RWPE2 (cell line): ENCODE measurements at regions not wholly inside any gene's neighbourhood (a gene's known extent, or its start where the extent isn't known, plus 50 kb on each side); places are given as distances from the start of the nearest gene placed in this dataset.

Experiments used
- ATAC-seq: fragments of 200-7000 bp; cut with Tn5 transposase; 3 replicates; pipeline ENCODE4 v1.9.1; 2021; ENCODE audit warnings: low read depth
- DNase-seq: peaks from one replicate; pipeline ENCODE4 v3.0.0-alpha.2; 2020; ENCODE audit warnings: low spot score
- H3K27ac ChIP-seq: fragments of 450-650 bp; 2 replicates; pipeline ENCODE4 v1.5.1; 2017; ENCODE audit warnings: mild to moderate bottlenecking; ENCODE audit not compliant: poor library complexity, severe bottlenecking
- H3K27me3 ChIP-seq: fragments of 250-450 bp; sonication (Bioruptor Pico); 2 replicates; pipeline ENCODE4 v1.5.1; 2021; ENCODE audit warnings: mild to moderate bottlenecking, moderate library complexity; ENCODE audit not compliant: insufficient read depth, poor library complexity, severe bottlenecking
- H3K36me3 ChIP-seq: fragments of 250-450 bp; sonication (Bioruptor Pico); 2 replicates; pipeline ENCODE4 v1.5.1; 2020; ENCODE audit warnings: low read depth, mild to moderate bottlenecking, moderate library complexity
- H3K4me1 ChIP-seq: fragments of 250-450 bp; sonication (Bioruptor Pico); 2 replicates; pipeline ENCODE4 v1.5.1; 2021; ENCODE audit warnings: mild to moderate bottlenecking, moderate library complexity; ENCODE audit not compliant: insufficient read depth, poor library complexity, severe bottlenecking
- H3K4me3 ChIP-seq: fragments of 250-450 bp; sonication (Bioruptor Pico); 2 replicates; pipeline ENCODE4 v1.5.1; 2021; ENCODE audit warnings: mild to moderate bottlenecking, moderate library complexity; ENCODE audit not compliant: severe bottlenecking
- H3K9me3 ChIP-seq: fragments of 250-450 bp; sonication (Bioruptor Pico); 2 replicates; pipeline ENCODE4 v1.5.1; 2021; ENCODE audit warnings: mild to moderate bottlenecking, moderate library complexity; ENCODE audit not compliant: severe bottlenecking
- TF ChIP-seq, protein P1 (sequence below): fragments of 450-650 bp; IDR thresholded peaks from one replicate; pipeline ENCODE4 v1.5.1; 2017; ENCODE audit warnings: mild to moderate bottlenecking, moderate library complexity; ENCODE audit not compliant: poor library complexity, severe bottlenecking

DNA sequence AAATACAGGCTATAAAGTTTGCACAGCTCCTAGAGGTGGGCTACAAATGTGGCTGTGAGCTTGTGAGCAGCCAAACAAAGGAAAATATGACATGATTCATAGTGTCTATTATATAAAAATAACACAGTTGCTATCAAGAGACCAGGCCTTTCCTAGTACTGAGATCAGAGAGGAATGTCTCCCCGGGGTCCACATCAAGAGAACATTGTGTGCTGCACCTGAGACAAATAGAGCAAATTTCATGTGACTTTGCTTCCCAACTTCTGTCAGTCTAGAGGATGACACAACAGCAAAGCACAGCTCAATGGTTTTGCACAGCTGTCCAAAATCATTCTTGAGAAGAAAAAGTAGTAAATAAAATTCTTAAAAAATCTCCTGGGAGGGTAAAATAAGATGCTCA is 297.5 kb upstream of the PRKD1 start:
- ATAC-seq: no peak
- no peak overlapping the region for H3K27ac ChIP-seq
- DNase-seq: no peak

DNA sequence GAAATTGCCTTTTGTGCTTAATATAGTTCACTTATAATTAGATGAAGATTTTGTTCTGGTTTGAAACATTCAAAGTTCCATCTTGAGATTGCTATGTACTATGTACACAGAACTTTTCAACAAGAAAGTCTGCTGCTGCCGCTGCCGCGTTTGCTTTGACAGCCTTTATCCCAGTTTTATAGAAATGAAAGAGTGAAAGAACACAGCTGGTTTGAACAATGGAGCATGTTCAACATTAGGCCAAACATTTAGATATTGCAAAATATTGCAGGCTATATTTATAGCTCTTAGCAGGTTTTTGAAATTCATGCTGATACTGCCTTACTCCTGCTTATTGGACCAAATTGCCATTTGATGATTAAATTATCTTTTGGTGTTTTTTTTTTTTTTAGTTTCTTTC is 299.8 kb upstream of the PRKD1 start:
- ATAC-seq (no peak), DNase-seq (no peak)
- H3K4me1 ChIP-seq: peaks cover 36% of the 10 kb centered on the region
- H3K27me3 ChIP-seq: no peaks in the 10 kb centered on the region
- H3K9me3 ChIP-seq: no peaks in the 10 kb centered on the region
- H3K4me3 ChIP-seq: no peak overlapping the region
- peak overlapping the region; percentile 3 for H3K27ac ChIP-seq
- TF ChIP-seq, protein P1, sequence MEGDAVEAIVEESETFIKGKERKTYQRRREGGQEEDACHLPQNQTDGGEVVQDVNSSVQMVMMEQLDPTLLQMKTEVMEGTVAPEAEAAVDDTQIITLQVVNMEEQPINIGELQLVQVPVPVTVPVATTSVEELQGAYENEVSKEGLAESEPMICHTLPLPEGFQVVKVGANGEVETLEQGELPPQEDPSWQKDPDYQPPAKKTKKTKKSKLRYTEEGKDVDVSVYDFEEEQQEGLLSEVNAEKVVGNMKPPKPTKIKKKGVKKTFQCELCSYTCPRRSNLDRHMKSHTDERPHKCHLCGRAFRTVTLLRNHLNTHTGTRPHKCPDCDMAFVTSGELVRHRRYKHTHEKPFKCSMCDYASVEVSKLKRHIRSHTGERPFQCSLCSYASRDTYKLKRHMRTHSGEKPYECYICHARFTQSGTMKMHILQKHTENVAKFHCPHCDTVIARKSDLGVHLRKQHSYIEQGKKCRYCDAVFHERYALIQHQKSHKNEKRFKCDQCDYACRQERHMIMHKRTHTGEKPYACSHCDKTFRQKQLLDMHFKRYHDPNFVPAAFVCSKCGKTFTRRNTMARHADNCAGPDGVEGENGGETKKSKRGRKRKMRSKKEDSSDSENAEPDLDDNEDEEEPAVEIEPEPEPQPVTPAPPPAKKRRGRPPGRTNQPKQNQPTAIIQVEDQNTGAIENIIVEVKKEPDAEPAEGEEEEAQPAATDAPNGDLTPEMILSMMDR: no peak
- no peaks in the 10 kb centered on the region for H3K36me3 ChIP-seq

More for the DNA sequence above, 297.5 kb upstream of the PRKD1 start:
- Histone ChIP-seq H3K27me3 (no peaks in the 10 kb centered on the region), H3K36me3 (no peaks in the 10 kb centered on the region), H3K4me1 (peaks cover 41% of the 10 kb centered on the region), H3K4me3 (no peak overlapping the region), H3K9me3 (no peaks in the 10 kb centered on the region)
- TF ChIP-seq, protein P1: no peak

DNA sequence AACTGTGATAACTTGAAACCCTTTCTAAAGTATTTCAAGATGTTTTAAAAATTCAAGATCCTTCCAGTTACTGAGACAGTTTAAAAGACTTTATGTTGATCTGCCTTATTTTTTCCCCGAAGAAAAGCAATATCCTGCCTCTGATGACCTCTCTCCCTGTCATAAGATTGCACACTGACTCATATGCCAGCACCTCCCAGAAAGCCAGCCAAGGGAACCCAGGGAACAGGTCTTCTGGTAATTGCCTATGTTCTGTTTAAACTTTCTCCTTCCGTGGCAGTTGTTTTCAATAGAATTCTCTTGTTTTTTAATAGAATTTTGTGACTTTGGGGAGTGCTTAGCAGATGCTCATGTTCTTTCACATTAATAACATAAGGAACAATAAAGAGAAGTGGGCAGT is 300.2 kb upstream of the PRKD1 start:
- TF ChIP-seq, protein P1: no peak
- Histone ChIP-seq H3K27ac (peak overlapping the region; percentile 3), H3K27me3 (no peaks in the 10 kb centered on the region), H3K9me3 (no peaks in the 10 kb centered on the region), H3K4me3 (no peak overlapping the region), H3K4me1 (peaks cover 34% of the 10 kb centered on the region), H3K36me3 (no peaks in the 10 kb centered on the region)
- DNase-seq: peak; percentile 57
- peak; percentile 70 for ATAC-seq

DNA sequence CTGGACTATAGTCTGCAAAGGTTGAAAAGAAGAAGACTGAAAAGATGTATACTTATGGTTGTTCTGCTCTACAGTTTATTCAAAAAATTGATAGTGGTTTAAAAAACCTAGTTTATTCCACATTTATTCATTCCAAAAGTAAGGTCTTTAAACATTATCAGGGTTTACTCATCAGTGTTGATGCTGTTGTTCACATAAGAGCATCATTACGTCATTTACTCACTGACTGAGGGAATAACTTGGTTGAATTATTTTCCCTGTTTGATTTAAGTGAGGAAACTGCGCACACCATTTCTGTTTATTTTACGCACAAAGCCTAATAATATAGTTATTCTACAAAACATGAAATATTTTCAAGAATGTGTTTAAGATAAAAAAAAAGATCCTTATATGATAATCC is 303.1 kb upstream of the PRKD1 start:
- Histone ChIP-seq H3K36me3 (no peaks in the 10 kb centered on the region), H3K4me3 (no peak overlapping the region), H3K27me3 (no peaks in the 10 kb centered on the region), H3K4me1 (peaks cover 11% of the 10 kb centered on the region), H3K9me3 (no peaks in the 10 kb centered on the region), H3K27ac (no peak overlapping the region)
- DNase-seq (no peak), ATAC-seq (no peak)
- TF ChIP-seq, protein P1: no peak

DNA sequence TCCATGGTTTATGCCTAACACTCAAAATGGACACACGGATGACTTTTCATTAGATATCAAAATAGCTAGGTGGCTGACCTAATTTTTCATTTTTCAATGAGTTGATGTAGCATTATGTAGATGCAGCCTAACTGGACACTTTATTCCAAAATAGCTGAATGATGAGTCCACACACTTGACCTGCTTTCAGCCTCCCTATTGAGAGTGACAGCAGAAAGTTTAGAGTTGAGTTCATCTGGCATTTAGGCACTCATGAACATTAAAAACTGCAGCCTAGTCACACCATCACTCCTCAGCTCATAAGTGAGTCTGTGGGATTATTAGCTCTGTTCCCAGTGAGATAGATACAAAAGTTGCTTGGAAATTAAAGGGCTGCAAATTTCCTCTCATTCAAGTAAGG is 307.3 kb upstream of the PRKD1 start:
- DNase-seq (no peak), ATAC-seq (no peak)
- Histone ChIP-seq H3K36me3 (no peaks in the 10 kb centered on the region), H3K27me3 (no peaks in the 10 kb centered on the region), H3K4me3 (no peak overlapping the region), H3K4me1 (no peaks in the 10 kb centered on the region), H3K27ac (no peak overlapping the region), H3K9me3 (no peaks in the 10 kb centered on the region)
- TF ChIP-seq, protein P1: no peak
